ENCODE measurements at regions not wholly inside any gene's neighbourhood (a gene's known extent, or its start where the extent isn't known, plus 50 kb on each side); places are given as distances from the start of the nearest gene placed in this dataset.
"Not testable (repeated sequence)": the region's sequence is repeated elsewhere in the genome, so short reads cannot be mapped to it uniquely, and the experiment has no call there.

GRCh38 chr4:38414410-38414809, 249.6 kb upstream of the KLF3 start:
- TF ChIP-seq CTCF (conservative IDR thresholded peaks at IDR 0.05; ENCODE audit: low read depth, low read length) = no peak
- no peak for TF ChIP-seq EZH2 (IDR thresholded peaks at IDR 0.05; ENCODE audit: borderline replicate concordance, low read depth, low read length, poor library complexity, severe bottlenecking)

DNA sequence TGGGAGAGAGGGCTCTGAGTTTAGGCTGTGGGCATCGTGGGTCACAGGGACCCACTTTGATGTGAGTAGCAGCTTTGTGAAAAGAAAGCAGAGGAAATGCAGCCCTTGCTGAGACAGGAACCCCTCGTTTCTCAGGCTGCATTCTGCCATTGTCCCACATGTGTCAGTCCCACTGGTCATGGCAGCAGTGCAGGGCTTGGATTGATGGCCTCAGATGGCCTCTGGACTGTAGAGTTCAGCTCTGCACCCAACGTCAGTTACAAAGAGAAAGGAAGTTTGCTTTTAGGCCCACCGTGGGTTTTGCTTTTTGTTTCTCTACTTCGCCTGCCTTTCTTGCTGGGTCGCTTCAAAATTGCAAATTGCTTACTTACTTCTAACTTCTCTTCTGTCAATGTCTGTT, 248.3 kb upstream of the KLF3 start:
- Histone ChIP-seq H3K27me3 (replicated peaks; ENCODE audit: insufficient read depth, low read depth, low read length, poor library complexity) (no peaks in the 10 kb centered on the region), H3K27ac (ENCODE audit: low read depth, low read length, poor library complexity, severe bottlenecking) (no peak overlapping the region), H3K4me3 (ENCODE audit: low read depth, low read length, poor library complexity, severe bottlenecking) (no peak overlapping the region), H3K9me3 (ENCODE audit: low read depth, low read length, poor library complexity, severe bottlenecking) (peaks cover 2% of the 10 kb centered on the region), H3K4me1 (ENCODE audit: insufficient read depth, low read length, poor library complexity, severe bottlenecking) (no peaks in the 10 kb centered on the region), H3K36me3 (ENCODE audit: insufficient read depth, low read length, poor library complexity, severe bottlenecking) (no peaks in the 10 kb centered on the region)
- no peak for DNase-seq (ENCODE audit: low spot score)
- ChIA-PET CTCF (no interaction called here), POLR2A (ENCODE audit: low non-redundant PET) (no interaction called here)
- no TSS peak for BruUV-seq (replicated peaks)
- no peak for TF ChIP-seq CTCF (conservative IDR thresholded peaks at IDR 0.05; ENCODE audit: low read depth, low read length)
- TF ChIP-seq EZH2 (IDR thresholded peaks at IDR 0.05; ENCODE audit: borderline replicate concordance, low read depth, low read length, poor library complexity, severe bottlenecking) = no peak
- intact Hi-C loops (cut with micrococcal nuclease; ENCODE audit: unreplicated experiment) = no loop called here

More at GRCh38 chr4:38414410-38414809, 249.6 kb upstream of the KLF3 start:
- no peak overlapping the region for H3K4me3 ChIP-seq (ENCODE audit: low read depth, low read length, poor library complexity, severe bottlenecking)
- H3K36me3 ChIP-seq (ENCODE audit: insufficient read depth, low read length, poor library complexity, severe bottlenecking) = no peaks in the 10 kb centered on the region
- no peaks in the 10 kb centered on the region for H3K27me3 ChIP-seq (replicated peaks; ENCODE audit: insufficient read depth, low read depth, low read length, poor library complexity)
- H3K27ac ChIP-seq (ENCODE audit: low read depth, low read length, poor library complexity, severe bottlenecking) = no peak overlapping the region
- no peaks in the 10 kb centered on the region for H3K4me1 ChIP-seq (ENCODE audit: insufficient read depth, low read length, poor library complexity, severe bottlenecking)
- ChIA-PET CTCF (no interaction called here), POLR2A (ENCODE audit: low non-redundant PET) (no interaction called here)
- no TSS peak for BruUV-seq (replicated peaks)
- intact Hi-C loops (cut with micrococcal nuclease; ENCODE audit: unreplicated experiment) = no loop called here
- no peaks in the 10 kb centered on the region for H3K9me3 ChIP-seq (ENCODE audit: low read depth, low read length, poor library complexity, severe bottlenecking)
- no peak for DNase-seq (ENCODE audit: low spot score)

GRCh38 chr4:38416450-38417014, 247.5 kb upstream of the KLF3 start:
- Histone ChIP-seq H3K36me3 (ENCODE audit: insufficient read depth, low read length, poor library complexity, severe bottlenecking) (no peaks in the 10 kb centered on the region), H3K4me3 (ENCODE audit: low read depth, low read length, poor library complexity, severe bottlenecking) (no peak overlapping the region), H3K27ac (ENCODE audit: low read depth, low read length, poor library complexity, severe bottlenecking) (no peak overlapping the region), H3K9me3 (ENCODE audit: low read depth, low read length, poor library complexity, severe bottlenecking) (peaks cover 4% of the 10 kb centered on the region), H3K27me3 (replicated peaks; ENCODE audit: insufficient read depth, low read depth, low read length, poor library complexity) (no peaks in the 10 kb centered on the region), H3K4me1 (ENCODE audit: insufficient read depth, low read length, poor library complexity, severe bottlenecking) (no peaks in the 10 kb centered on the region)
- BruUV-seq (replicated peaks) = no TSS peak
- ChIA-PET CTCF (no interaction called here), POLR2A (ENCODE audit: low non-redundant PET) (no interaction called here)
- intact Hi-C loops (cut with micrococcal nuclease; ENCODE audit: unreplicated experiment) = no loop called here
- DNase-seq (ENCODE audit: low spot score) = no peak
- no peak for TF ChIP-seq CTCF (conservative IDR thresholded peaks at IDR 0.05; ENCODE audit: low read depth, low read length)
- no peak for TF ChIP-seq EZH2 (IDR thresholded peaks at IDR 0.05; ENCODE audit: borderline replicate concordance, low read depth, low read length, poor library complexity, severe bottlenecking)

DNA sequence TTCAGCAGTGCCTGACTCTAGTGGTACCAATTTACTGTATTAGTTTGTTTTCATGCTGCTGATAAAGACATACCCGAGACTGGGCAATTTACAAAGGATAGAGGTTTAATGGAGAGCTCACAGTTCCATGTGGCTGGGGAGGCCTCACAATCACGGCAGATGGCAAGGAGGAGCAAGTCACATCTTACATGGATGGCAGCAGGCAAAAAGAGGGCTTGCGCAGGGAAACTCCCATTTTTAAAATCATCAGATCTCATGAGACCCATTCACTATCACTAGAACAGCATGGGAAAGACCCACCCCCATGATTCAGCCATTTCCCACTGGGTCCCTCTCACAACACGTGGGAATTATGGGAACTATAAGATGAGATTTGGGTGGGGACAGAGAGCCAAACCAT, 243.7 kb upstream of the KLF3 start:
- H3K36me3 ChIP-seq (ENCODE audit: insufficient read depth, low read length, poor library complexity, severe bottlenecking); BruUV-seq (replicated peaks); CTCF ChIA-PET; H3K9me3 ChIP-seq (ENCODE audit: low read depth, low read length, poor library complexity, severe bottlenecking); intact Hi-C loops (cut with micrococcal nuclease; ENCODE audit: unreplicated experiment); H3K4me1 ChIP-seq (ENCODE audit: insufficient read depth, low read length, poor library complexity, severe bottlenecking); H3K4me3 ChIP-seq (ENCODE audit: low read depth, low read length, poor library complexity, severe bottlenecking); POLR2A ChIA-PET (ENCODE audit: low non-redundant PET); DNase-seq (ENCODE audit: low spot score); H3K27ac ChIP-seq (ENCODE audit: low read depth, low read length, poor library complexity, severe bottlenecking); H3K27me3 ChIP-seq (replicated peaks; ENCODE audit: insufficient read depth, low read depth, low read length, poor library complexity): not testable (repeated sequence)

Measured in A673 (cell line).